ENCODE measurements at regions not wholly inside any gene's neighbourhood (a gene's known extent, or its start where the extent isn't known, plus 50 kb on each side); places are given as distances from the start of the nearest gene placed in this dataset.

DNA sequence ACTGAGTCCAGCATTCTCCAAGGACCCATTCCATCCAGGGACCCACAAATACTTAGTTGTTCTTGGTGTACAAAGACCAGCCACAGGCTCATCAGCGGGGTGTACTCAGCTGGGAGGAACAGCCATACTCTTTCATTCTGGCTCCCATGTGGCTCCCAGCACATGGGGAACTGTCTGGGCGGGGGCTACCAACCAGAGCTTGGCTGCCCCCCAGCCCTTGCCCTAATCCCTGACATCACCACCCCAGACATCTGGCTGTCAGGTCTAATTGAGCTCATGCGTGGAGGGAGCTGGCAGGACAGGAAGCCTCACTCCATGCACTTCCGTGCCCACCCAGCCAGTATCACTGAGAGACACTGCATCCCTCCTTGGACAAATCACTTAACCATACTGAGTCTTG lies 283.6 kb downstream of the DYSF start:
- H3K79me2 ChIP-seq (ENCODE audit: insufficient read depth), result no peaks in the 10 kb centered on the region
- TF ChIP-seq, protein P1, sequence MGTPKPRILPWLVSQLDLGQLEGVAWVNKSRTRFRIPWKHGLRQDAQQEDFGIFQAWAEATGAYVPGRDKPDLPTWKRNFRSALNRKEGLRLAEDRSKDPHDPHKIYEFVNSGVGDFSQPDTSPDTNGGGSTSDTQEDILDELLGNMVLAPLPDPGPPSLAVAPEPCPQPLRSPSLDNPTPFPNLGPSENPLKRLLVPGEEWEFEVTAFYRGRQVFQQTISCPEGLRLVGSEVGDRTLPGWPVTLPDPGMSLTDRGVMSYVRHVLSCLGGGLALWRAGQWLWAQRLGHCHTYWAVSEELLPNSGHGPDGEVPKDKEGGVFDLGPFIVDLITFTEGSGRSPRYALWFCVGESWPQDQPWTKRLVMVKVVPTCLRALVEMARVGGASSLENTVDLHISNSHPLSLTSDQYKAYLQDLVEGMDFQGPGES (IDR thresholded peaks at IDR 0.05; ENCODE audit: low read depth, low read length), result no peak
- TF ChIP-seq PBX3 (IDR thresholded peaks at IDR 0.05) (peak; percentile 44; the same call in 1 of the 2 replicates), TCF12 (IDR thresholded peaks at IDR 0.05) (0 out of 2 replicates have a peak, but pooled peaks have one; percentile 25)
- no peaks in the 10 kb centered on the region for H3K36me3 ChIP-seq (replicated peaks in 1 of 2; ENCODE audit: control insufficient read depth in 1 of 2, insufficient read depth in 2 of 2, low read length in 1 of 2)
- no peaks in the 10 kb centered on the region for H3K27me3 ChIP-seq (ENCODE audit: insufficient read depth)
- H4K20me1 ChIP-seq (ENCODE audit: insufficient read depth), result no peaks in the 10 kb centered on the region
- DNase-seq, result peak; percentile 33
- peaks cover 0 to 4% of the 10 kb centered on the region in 2 experiments; a peak in 1 of 4 replicates for H3K4me1 ChIP-seq (ENCODE audit: control insufficient read depth in 1 of 2, insufficient read depth in 2 of 2, low read depth in 1 of 2, low read length in 1 of 2)
- no peak overlapping the region for H3K9ac ChIP-seq
- no peaks in the 10 kb centered on the region for H3K9me3 ChIP-seq
- H3K4me2 ChIP-seq, result no peak overlapping the region
- no peak overlapping the region for H3K27ac ChIP-seq (ENCODE audit: low read depth in 2 of 2, low read length in 1 of 2)
- 71% methylated on average over 1 of the region's 4 CpGs for WGBS (ENCODE audit: low lambda C conversion rate)
- no peaks in the 10 kb centered on the region for H3F3A ChIP-seq (replicated peaks; ENCODE audit: insufficient read depth)
- H2AFZ ChIP-seq (ENCODE audit: low read depth), result no peak overlapping the region
- ChIA-PET POLR2A (no interaction called here), CTCF (no interaction called here)
- H3K9me2 ChIP-seq, result no peaks in the 10 kb centered on the region
- no peak overlapping the region for H3K4me3 ChIP-seq (ENCODE audit: low read depth in 2 of 2, low read length in 1 of 2)

DNA sequence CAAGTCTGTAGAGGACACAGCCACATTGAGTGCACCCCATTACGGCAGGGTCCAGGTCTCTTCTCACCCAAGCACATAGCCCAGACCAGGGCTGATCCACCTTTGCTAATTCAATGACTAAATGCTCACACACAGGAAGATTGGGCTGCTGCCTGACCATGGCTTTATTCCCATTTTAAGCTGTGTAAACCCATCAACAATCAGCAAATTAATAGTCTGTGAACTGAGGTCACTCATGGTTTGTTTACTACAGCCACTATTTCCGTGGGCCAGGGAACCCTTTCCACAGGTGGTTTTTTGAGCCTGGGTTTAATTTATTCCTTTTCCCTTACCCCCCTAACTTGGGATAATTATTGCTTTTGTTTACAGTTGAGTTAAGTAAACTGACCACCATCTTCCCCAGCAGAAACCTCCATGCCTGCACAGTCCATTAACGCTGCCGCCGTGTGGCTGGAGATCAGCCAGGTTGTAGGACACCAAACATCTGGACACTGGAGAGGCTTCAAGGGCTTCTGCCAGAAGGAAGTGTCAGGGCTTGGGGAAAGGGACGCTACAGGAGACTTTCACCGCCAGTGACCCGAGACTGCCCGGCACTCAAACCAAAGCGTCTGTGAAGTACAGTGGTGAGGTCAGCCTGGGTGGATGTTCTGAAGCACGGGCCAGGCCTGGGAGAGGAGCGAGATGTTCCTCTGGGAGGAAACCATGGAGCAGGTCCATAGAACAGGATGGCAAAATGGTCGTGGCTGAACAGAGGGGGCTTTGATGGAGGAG lies 282.9 kb downstream of the DYSF start:
- CTCF ChIA-PET, result no interaction called here

More for the DNA sequence above, 282.9 kb downstream of the DYSF start:
- no peaks in the 10 kb centered on the region for H3K27me3 ChIP-seq (ENCODE audit: insufficient read depth)
- no peak overlapping the region for H3K9ac ChIP-seq
- H2AFZ ChIP-seq (ENCODE audit: low read depth), result no peak overlapping the region
- TF ChIP-seq NFIC (IDR thresholded peaks at IDR 0.05; ENCODE audit: borderline replicate concordance) (no peak), TEAD4 (IDR thresholded peaks at IDR 0.05; ENCODE audit: borderline replicate concordance, insufficient read depth) (no peak)
- H3K9me3 ChIP-seq, result no peaks in the 10 kb centered on the region
- H3K4me2 ChIP-seq, result no peak overlapping the region
- no peaks in the 10 kb centered on the region for H4K20me1 ChIP-seq (ENCODE audit: insufficient read depth)
- 70% methylated on average over 13 of the region's 13 CpGs for WGBS (ENCODE audit: low lambda C conversion rate)
- no peaks in the 10 kb centered on the region for H3K9me2 ChIP-seq
- no peak overlapping the region for H3K27ac ChIP-seq (ENCODE audit: low read depth in 2 of 2, low read length in 1 of 2)
- POLR2A ChIA-PET, result no interaction called here
- no peaks in the 10 kb centered on the region for H3F3A ChIP-seq (replicated peaks; ENCODE audit: insufficient read depth)
- no peak for DNase-seq
- H3K4me3 ChIP-seq (ENCODE audit: low read depth in 2 of 2, low read length in 1 of 2), result no peak overlapping the region
- H3K79me2 ChIP-seq (ENCODE audit: insufficient read depth), result no peaks in the 10 kb centered on the region
- H3K36me3 ChIP-seq (replicated peaks in 1 of 2; ENCODE audit: control insufficient read depth in 1 of 2, insufficient read depth in 2 of 2, low read length in 1 of 2), result no peaks in the 10 kb centered on the region
- peaks cover 0 to 4% of the 10 kb centered on the region in 2 experiments; a peak in 1 of 4 replicates for H3K4me1 ChIP-seq (ENCODE audit: control insufficient read depth in 1 of 2, insufficient read depth in 2 of 2, low read depth in 1 of 2, low read length in 1 of 2)

Small RNA genes lying in the stretch of these regions (small RNA-seq; reads per million reads assigned to genes)
- 0 to 1.3 (median 0) reads per million in 7 experiments for gene RPS20P10

All from SK-N-SH (cell line).